Dermis microvascular lymphatic vessel endothelial cell (primary cell): ENCODE measurements at regions not wholly inside any gene's neighbourhood (a gene's known extent, or its start where the extent isn't known, plus 50 kb on each side); places are given as distances from the start of the nearest gene placed in this dataset.
"Not testable (repeated sequence)": the region's sequence is repeated elsewhere in the genome, so short reads cannot be mapped to it uniquely, and the experiment has no call there.

ENCODE experiments used
- DNase-seq, 2 donors: peaks; one replicate each; pipeline versions ENCODE4 v3.0.0 to v3.0.0-alpha.2; 2010; ENCODE audit warnings: low read depth in 2 of 2

DNA sequence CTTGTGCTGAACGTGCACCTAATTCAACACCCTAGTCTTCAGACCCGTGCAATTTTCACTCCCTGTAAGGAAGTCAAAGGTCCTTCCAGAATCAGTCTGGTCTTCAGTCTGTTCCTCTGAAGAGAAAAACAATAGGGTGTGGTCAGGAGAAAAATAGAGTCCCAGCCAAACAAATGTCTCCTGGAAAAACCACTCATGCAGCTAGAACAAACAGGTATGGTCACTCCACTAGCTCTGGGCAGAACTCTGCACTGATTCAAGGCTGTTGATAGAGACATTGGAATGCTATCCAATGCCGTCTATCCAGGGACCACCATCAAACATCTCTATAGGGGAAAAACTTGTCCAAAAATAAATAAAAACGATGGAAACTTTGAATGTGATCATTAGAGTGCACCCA lies 81.8 kb upstream of the MAP3K1 start:
- DNase-seq = no peak

DNA sequence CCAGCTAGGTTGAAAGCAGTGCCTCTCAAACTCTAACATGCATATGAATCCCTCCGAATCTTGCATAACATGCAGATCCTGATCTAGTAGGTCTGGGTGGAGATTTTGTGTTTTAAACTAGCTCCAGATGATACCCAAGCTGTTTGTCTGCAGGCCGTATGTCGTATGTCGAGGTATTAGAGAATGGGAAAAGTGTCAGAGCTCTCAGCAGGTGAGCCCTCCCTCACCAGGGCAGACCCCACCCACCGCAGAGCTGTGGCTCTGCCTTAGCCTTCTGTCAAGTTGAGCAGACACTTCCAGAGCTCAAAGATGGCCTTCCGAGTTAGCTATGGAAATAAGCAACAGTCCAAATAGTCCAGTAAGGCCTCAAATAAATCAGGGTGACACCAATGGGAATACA lies 83.2 kb upstream of the MAP3K1 start:
- DNase-seq = no peak

DNA sequence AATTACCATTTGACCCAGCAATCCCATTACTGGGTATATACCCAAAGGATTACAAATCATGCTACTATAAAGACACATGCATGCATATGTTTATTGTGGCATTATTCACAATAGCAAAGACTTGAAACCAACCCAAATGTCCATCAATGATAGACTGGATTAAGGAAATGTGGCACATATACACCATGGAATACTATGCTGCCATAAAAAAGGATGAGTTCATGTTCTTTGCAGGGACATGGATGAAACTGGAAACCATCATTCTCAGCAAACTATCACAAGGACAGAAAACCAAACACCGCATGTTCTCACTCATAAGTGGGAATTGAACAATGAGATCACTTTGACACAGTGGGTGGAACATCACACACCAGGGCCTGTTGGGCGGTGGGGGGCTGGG lies 83.9 kb upstream of the MAP3K1 start:
- DNase-seq = not testable (repeated sequence)

DNA sequence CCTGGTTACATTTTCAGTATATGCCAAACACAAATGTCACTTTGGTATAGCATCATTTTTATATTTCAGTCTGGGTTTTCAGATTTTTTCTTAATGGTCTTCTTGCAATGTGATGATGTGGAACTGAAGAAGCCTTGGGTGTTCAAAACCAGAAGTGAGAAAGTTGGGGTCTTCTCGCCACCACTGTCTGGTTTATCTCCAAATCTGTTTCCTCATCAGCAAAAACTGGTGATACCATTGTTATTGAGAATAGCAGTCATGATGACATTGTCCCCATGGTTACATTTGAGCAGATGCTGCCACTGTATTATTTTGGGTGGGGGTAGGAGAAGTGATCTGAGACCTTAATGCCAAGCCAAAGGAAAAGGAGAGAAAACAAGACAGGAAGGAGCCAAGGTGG lies 85.9 kb upstream of the MAP3K1 start:
- no peak for DNase-seq

DNA sequence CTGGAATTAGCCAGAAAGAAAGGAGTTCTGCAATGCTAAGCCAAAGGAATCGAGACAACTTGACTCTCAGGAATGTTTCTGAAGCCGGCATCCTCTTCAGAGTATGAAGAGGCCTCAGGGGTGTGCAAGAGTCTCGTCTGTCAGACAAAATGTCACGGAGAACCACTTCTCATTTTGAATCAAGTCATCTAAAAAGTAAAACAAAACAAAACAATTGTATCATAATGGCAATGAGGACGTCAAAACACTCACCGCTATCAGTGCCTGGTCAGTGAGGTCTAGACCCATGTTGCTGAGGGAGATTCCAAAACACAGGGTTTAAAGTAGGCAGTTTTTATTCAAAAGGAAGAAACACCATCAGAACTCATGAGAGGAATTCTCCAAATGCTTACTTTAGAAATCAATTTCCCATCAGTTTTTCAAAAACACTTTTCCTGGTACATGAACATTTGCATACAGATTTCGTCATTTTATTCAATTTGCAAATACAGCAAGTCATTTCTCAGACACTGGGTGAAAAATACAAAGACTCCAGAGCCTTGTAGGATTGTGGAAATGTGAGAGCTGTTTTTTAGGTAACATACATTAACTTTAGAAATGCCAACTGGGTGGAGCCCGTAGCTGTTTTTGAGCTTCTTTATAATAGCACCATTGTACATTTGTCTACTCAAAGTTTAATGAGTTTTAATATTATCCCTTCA lies 89.5 kb upstream of the MAP3K1 start:
- no peak for DNase-seq

DNA sequence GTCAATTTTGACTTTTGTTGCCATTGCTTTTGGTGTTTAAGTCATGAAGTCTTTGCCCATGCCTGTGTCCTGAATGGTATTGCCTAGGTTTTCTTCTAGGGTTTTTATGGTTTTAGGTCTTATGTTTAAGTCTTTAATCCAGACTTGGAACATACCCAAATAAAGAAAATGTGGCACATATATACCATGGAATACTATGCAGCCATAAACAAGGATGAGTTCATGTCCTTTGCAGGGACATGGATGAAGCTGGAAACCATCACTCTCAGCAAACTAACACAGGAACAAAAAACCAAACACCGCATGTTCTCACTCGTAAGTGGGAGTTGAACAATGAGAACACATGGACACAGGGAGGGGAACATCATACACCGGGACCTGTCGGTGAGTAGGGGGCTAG lies 90.5 kb upstream of the MAP3K1 start:
- DNase-seq = not testable (repeated sequence)

DNA sequence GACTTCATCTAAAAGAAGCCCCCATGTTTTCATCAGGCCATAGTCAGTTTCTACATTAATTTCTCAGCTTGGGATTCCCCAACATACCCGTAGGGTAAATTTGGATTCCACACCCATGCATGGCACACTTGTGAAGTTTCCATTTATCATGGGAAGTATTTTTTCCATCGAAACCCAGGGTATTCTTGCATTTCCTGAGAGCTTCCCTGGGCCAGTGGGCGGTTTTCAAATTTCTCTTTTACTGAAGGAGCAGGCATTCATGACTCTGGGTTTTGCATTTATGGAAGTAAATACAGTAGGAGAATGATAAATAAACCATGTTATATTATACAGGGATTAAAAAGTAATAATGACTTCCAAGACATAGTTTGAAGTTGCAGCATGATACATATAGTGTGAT lies 93.0 kb upstream of the MAP3K1 start:
- DNase-seq = no peak

DNA sequence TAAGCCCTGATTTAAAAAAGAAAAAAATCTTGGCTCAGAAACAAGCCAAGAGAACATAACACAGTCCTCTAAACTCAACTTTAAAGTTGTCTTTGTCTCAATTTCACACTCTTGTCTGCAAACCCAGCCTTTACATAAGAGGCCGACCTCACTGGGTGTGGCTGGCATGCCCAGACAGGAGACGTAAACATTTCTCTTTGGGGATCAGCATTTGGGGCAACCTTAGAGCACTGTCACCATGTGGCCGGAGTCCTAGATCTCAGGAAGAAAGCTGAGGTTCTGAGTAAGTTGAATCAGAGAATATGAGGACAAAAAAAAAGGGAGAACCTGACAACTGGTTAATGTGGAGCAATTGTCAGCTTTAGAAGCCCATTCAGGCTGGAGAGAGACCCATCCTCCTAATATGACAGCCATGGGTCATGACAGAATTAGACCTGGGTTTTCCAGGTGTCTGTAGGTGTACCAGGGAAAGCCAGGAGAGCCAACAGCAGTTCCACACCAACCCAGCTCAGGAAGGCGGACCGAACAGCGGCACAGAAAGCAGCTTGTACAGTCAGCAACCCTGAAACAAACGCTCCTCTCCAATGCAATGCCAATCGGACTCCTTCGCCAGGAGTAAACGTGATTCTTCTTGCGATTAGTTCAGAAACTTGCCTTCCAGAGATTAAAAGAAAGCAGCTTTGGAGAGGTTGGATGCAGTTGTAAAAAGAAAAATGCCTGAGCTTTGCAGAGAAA lies 97.9 kb upstream of the MAP3K1 start:
- DNase-seq = no peak

DNA sequence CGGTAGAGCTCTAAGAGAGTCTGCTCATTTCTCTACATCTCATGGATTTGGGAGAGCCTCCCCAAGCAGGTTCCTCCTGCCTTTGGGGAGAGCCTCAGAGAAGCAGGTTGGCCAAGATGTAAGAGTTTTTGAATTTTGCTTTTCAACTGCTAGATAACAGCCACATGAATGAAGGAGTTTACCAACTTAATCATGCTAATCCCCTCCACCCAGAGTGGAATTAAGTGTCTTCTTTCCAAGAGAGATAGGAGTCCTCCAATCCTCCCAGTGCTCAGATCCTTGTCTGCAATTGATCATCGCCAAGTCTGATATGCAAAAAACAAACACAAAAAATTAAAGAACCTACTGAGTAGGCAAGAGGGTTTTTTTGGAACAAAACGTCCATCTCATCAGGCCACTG lies 99.4 kb upstream of the MAP3K1 start:
- DNase-seq = no peak

DNA sequence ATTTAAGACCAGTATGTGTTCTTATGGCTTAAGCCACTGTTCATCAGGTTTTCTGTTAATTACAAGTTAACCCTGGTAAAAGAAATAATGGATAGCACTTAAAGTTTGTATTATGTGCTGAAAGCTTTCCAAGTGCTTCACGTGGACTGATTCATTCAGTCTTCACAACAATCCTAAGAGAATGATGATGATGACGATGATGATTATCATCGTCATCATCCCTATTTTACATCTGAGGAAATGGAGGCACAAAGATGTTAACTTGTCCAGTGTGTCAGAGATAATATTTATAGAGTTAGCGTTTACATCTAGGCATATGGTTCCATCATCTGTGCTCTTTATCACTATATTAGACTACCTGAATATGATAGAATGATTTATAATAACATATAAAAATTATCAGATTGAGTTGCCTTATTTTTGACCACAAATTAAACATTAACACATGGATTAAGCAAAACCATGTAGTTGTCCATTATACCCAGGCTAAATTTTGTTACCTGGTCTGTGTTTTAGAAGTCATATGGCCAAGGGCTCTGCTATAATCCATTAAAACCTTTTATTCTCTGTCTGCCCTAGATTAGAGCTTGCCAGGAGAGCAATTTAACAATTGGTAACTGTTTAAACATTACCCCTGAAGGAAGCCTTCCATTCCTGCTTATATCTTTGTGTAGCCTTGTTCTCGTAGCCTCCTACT lies 102.3 kb upstream of the MAP3K1 start:
- DNase-seq = no peak

DNA sequence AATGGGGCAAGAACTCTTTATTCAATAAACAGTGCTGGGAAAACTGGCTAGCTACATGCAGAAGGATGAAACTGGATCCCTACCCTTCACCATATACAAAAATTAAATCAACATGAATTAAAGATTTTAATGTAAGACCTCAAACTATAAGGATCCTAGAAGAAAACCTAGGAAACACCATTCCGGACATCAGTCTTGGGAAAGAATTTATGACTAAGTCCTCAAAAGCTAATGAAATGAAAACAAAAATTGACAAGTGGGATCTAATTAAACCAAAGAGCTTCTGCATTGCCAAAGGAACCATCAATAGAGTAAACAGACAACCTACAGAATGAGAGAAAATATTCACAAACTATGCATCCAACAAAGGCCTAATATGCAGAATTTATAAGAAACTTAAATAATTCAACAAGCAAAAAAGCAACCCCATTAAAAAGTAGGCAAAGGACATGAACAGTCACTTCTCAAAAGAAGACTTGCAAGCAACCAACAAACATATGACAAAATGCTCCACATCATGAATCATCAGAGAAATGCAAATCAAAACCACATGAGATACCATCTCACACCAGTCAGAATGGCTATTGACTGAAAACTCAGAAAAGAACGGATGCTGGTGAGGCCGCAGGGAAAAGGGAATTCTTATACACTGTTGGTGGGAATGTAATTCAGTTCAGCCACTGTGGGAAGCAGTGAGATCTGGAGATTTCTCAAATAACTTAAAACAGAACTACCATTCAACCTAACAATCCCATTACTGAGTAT lies 104.3 kb upstream of the MAP3K1 start:
- no peak for DNase-seq

DNA sequence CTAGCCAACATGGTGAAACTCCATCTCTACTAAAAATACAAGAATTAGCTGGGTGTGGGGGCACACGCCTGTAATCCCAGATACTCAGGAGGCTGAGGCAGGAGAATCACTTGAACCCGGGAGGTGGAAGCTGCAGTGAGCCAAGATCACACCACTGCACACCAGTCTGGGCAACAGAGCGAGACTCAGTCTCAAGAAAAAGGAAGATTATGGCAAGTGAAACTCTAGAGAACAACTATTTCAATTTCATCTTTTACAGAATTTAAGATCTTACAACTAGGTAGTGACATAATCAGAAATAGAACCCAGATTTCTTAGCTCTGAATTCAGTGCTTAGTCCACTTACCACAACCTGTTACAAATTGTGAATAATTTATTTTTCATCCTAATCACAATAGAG lies 108.8 kb upstream of the MAP3K1 start:
- DNase-seq = no peak

DNA sequence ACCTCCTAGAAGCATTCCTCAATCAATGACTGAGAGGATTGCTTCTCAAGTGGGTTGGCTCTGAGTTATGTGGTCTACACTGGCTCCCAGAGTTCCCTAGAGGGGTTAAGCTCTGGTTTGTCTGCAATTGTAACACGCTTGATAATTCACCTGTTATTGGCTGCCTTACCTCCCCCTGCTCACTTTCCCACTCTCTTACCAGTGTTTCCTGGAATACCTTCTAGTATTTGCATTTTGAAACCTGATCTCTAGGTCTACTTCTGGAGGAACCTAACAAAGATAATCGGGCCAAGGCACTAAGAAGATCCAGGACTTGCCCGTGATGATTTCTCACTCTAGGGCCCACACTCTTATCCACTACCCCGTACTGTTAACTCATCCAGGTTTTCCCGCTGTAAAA lies 110.1 kb upstream of the MAP3K1 start:
- DNase-seq = no peak

DNA sequence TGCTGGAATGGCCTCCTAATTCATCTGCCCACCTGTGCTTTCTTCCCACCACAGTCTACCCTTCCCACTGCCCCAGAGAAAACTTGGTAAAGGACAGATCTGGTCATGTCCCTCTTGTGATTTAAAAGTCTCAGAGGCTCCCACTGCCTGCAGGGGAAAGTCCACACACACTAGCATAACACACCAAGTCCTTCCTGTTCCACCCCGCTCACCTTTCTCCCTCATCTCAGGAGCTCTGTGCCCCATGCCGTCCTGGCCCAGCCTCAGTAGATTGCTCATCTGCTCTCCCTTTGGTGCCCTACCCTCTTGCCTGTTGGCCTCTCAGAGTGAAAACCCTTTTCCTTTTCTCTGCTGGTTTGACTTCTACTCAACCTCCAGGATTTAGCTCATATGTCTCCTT lies 111.4 kb upstream of the MAP3K1 start:
- DNase-seq = no peak

DNA sequence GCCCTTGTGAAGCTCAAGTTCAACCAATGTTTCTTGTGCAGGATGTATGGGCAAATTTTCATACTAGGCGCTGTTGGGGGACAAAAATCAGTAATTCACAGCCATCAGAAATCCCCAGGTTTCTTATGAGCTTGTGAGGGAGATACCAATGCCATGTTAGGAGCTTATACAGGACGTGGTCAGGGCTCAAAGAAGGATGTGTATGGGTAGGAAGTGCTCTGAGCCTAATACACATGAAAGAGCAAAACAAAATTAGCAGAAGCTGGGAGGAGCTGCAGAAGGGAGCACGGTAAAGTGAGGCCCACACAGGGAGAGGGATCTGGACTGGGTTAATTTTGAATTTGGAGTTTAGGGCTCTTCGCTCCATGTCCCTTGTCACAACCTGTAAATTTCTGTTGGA lies 114.6 kb upstream of the MAP3K1 start:
- no peak for DNase-seq

DNA sequence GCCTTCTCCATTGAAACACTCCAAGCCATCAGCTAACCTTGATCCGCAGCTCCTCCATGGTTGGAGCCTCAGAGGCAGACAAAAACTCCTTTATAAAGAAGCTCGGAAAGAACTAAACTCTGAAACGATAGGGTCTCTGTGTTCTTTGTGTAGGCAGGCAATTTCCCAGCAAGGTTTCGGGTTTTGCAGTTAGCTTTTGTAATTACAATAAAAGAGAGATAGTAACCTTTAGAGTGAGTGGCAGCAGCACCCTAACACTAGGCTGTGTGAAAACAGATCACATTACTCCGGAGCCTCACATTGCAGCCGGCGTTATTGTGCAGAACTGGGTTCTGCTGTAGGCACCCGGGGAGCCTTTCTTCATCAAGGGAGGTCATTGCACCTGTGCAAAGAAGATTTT lies 115.8 kb upstream of the MAP3K1 start:
- DNase-seq = no peak

DNA sequence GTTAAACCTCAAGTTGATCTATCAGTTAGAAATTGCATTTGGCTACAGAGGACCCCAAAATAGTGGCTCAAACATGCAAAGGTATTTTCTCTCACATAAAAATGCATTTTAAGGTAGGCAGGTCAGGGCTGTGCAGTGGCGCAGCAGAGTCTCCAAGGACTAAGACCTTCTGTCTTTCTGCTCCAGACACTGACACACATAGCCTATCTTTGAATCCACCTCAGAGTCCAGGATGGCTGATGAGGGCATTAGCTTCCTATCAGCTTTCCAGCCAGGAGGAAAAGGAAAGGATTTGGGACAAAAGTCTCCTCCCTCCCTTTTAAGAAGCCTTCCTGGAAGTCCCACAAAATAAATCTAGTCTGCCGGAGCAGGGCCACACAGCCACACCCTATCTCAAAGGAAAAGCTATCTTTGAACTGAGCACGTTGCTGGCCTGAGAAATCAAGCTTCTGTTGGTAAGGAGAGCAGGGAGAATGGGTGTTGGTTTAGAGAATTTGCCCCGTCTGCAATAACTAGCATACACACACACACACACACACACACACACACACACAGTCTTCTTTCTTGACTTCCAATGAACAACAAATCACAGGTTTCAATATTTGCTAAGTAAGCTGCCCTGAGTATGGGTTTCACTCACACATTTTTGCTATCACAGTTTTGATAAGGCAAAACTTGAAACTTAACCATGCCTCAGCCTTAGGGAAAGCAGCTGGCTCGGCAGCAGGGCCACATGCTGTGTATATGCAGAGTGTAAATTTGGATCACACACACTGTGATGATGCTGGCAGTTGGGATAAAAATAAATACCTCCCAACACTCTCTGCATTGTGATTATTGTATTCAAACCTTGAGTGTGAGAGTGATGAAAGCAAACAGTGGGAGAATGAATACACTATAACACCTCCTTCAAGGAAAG lies 116.6 kb upstream of the MAP3K1 start:
- no peak for DNase-seq

DNA sequence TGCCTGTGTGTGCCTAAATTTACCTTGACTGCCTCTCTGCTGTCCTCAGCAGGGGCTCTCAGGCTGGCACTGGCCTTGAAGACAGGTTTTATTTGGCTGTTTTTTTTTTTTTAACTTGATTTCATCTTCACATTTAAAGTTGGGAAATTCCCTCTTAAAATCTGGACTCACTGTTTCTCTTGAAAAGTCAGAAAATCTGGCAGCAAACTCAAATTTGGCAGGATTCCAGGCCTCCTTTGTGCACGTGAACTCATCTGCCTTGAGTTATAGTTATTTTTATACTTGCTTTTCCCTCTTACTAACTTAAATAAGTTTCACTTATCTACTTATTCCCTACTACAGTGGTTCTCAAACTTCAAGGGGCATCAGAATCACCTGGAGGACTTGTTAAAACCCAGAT lies 118.4 kb upstream of the MAP3K1 start:
- DNase-seq = peak in 1 of 2 donors; percentile 7

DNA sequence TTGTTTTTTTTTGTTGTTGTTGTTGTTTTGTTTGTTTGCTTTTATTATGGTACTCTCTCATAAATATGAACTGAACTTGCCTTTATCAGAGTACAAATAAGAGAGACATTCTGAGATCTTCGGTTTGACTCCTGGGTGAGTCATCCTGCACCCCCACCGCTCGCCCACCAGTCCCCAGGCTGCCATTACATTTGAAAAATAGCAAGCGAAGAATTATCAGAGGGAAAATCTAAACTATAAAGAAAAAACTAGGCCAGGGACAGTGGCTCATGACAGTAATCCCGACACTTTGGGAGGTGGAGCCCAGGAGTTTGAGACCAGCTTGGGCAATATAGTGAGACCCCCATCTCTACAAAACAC lies 122.1 kb upstream of the MAP3K1 start:
- no peak for DNase-seq

DNA sequence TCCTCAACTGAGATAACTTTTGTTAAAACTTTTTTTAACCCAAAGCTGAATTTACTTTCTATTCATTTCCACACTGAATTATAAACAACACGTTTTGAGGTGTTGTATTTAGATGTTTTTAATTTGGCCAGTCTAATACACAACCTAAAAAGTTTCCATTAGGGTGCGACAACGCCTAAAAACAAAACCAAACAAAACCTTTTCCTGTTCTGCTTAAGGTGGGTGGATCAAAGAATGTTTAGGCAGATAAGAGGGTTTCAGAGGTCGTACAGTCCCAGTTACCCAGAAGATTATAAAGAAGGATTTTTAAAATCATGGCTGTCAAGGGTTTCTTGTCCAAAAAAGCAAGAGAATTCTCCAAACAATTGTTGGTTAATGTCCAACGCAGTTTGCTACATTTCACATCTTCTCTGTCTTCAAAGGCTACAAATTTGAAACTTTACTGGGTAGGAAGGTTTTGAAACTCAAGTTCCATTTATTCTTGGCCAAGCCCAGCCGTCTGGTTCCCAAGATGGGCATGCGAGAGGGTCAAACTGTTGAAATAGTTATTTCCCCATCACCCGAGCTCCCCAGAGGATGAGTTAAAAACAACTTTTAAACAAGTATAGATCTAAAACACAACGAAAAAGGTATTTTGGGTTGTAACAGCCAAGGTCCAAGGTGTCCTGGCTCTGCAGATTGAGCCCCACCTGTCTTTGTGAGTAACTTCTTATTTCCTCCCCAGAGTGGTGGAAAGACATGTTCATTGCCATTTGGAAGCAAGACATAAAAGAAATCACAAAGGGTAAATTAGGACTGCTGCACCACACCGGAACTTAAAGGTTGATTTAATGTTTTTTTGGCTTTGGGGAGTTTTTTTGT lies 122.8 kb upstream of the MAP3K1 start:
- no peak for DNase-seq
